Neural cell (in vitro differentiated cells): ENCODE measurements at regions not wholly inside any gene's neighbourhood (a gene's known extent, or its start where the extent isn't known, plus 50 kb on each side); places are given as distances from the start of the nearest gene placed in this dataset.

Experiments
- CTCF ChIP-seq: fragments of 450-650 bp; IDR thresholded peaks from 2 replicates; pipeline ENCODE4 v1.5.1; 2014; ENCODE audit warnings: antibody characterized with exemption, mild to moderate bottlenecking, moderate library complexity; ENCODE audit not compliant: poor library complexity, severe bottlenecking
- EP300 ChIP-seq: fragments of 450-650 bp; conservative IDR thresholded peaks from 2 replicates; pipeline ENCODE4 v1.6.1; 2014; ENCODE audit warnings: antibody characterized with exemption, mild to moderate bottlenecking, moderate library complexity; ENCODE audit not compliant: poor library complexity, severe bottlenecking
- EZH2 ChIP-seq: fragments of 200-600, 300-800 bp; shearing (Covaris generic), sonication (generic); IDR thresholded peaks from 2 replicates; pipeline ENCODE4 v1.6.1; 2014; ENCODE audit warnings: antibody characterized with exemption, low read length, borderline replicate concordance, mild to moderate bottlenecking; ENCODE audit not compliant: insufficient read depth, poor library complexity, severe bottlenecking
- MXI1 ChIP-seq: fragments of 450-650 bp; conservative IDR thresholded peaks from 2 replicates; pipeline ENCODE4 v1.6.1; 2014; ENCODE audit warnings: antibody characterized with exemption, mild to moderate bottlenecking; ENCODE audit not compliant: poor library complexity, severe bottlenecking
- POLR2AphosphoS5 ChIP-seq: IDR thresholded peaks from 2 replicates; pipeline ENCODE4 v1.6.1; 2012
- RAD21 ChIP-seq: fragments of 450-650 bp; conservative IDR thresholded peaks from 2 replicates; pipeline ENCODE4 v1.6.1; 2014; ENCODE audit warnings: antibody characterized with exemption, mild to moderate bottlenecking, moderate library complexity
- REST ChIP-seq: IDR thresholded peaks from 2 replicates; pipeline ENCODE4 v1.6.1; 2012; ENCODE audit warnings: borderline replicate concordance
- TAF1 ChIP-seq: IDR thresholded peaks from 2 replicates; pipeline ENCODE4 v1.6.1; 2012; ENCODE audit warnings: low read depth

- TF ChIP-seq CTCF (no peak), EP300 (no peak), POLR2AphosphoS5 (no peak), RAD21 (no peak), EZH2 (no peak), REST (no peak), MXI1 (no peak), TAF1 (no peak)
These were observed 271.8 kb downstream of the SMARCA2 start for GRCh38 chr9:2286825-2287455.
